GM19043 (cell line): ENCODE measurements at regions not wholly inside any gene's neighbourhood (a gene's known extent, or its start where the extent isn't known, plus 50 kb on each side); places are given as distances from the start of the nearest gene placed in this dataset.
"Not testable (repeated sequence)": the region's sequence is repeated elsewhere in the genome, so short reads cannot be mapped to it uniquely, and the experiment has no call there.

Experiments
- ATAC-seq: cut with Tn5 transposase; IDR thresholded peaks from one replicate; pipeline ENCODE4 v1.9.1; 2021; ENCODE audit warnings: low read depth; ENCODE audit not compliant: unreplicated experiment

DNA sequence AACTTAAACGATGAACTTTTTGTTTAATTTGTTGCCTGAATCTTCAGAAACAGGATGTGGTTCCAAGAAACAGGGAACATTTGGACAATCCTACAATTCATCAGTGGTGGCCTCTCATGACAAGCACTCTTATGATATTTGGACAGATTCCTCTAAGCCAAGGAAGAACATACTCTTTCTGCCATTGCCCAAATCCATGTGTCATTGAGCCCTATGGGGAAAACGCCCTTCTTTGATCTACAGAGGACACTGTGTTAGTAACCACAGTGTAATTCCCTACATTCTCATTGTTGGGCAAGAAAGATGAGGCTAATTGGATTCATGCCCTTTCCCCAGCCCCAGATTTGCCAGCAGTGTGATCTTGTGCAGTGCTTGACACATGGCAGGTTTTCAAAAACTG is 167.7 kb upstream of the PTCH1 start:
- no peak for ATAC-seq

GRCh38 chr9:95680306-95680705 is 163.5 kb upstream of the PTCH1 start:
- not testable (repeated sequence) for ATAC-seq

- no peak for ATAC-seq
Measured at GRCh38 chr9:95679874-95680273, 163.1 kb upstream of the PTCH1 start.

DNA sequence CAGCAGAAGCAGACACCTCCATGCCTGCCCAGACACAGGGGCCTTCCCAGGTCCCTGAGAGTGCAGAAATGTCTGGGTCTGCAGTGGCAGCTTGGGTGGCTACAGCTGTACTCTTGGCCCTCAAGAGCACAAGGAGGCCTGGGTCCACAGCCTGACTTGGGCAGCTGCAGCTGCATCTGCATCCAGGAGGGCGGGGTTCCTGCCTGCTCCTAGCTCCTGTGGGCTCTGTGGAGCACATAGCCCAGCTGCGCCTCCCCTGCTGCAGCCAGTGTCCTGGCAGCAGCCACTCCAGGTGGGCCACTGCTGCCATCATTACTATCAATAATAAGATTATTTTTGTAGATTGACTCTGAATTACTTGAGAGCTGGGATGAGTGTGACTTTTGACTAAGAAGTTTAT is 162.0 kb upstream of the PTCH1 start:
- no peak for ATAC-seq

- ATAC-seq, result no peak
Measured at GRCh38 chr9:95670122-95670521, 153.4 kb upstream of the PTCH1 start.

DNA sequence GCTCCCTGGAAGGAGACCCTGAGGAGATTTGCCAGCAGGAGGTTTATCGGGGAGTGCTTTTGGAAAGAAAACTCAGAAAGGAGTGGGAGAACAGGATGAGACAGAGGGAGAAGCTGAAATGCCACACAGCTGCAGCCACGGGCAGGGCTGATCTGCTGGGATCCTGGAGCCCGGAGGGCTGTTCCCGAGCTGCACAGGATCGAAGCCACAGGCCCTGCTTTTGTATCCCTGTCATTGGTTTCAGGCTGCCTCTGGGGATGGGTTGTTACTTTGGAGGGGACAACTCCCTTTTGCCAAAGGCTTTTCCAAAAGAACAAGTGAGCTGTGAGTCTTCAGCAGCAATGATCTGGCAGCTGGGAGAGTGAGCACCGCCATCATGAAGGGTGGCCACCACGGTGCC is 152.5 kb upstream of the PTCH1 start:
- ATAC-seq, result no peak

GRCh38 chr9:95667789-95668188 is 151.0 kb upstream of the PTCH1 start:
- no peak for ATAC-seq

DNA sequence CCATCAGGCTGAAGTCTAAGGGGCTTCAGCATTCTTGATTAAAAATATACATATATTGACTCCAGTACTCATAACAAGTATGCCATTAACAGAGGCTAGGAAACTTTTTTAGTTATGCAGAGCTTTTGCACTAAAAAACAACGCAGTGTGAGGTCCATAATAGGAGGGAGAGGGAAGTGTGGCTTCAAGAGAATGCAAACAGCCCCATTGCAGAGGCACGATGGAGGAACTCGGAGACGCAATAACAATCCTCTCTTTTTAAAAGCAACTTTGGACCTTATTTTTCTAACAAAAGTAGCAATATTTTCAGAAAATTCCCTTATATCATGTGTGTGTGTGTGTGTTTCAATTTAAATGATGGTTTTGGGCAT is 150.0 kb upstream of the PTCH1 start:
- ATAC-seq, result no peak

DNA sequence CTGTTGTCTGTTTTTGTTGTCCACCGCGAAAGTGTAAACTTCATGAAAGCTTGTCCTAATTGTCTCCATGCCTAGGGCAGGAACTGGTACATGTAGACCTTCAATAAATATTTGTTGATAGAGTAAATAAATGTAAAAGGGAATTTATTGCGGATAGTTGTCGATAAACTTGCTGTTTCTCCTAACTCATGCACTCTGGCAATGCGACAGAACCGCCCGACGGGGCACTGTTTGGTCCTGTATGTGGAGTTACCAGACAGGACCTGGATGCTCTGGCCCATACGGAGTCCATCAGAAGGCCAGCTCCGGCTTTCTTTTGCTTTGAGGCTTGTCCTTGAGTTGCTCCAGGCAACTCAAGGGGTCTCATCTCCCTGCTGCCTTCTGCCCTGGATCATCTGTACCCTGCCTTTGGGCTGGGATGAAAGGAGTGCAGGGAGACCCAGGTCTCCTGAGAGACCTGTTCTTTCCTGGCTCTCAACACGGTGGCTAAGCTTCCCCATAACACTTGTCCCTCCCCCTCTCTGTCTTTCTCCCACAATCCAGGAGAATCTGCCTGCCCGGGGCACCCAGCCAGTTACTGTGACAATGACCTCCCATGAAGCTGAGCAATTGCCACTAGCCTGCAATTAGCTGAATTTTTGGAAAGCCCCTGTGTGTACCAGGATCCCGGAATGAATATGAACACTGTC is 149.5 kb upstream of the PTCH1 start:
- ATAC-seq, result no peak

GRCh38 chr9:95653246-95653645 is 136.5 kb upstream of the PTCH1 start:
- ATAC-seq, result no peak

- ATAC-seq, result no peak
Measured at GRCh38 chr9:95650720-95651119, 133.9 kb upstream of the PTCH1 start.

DNA sequence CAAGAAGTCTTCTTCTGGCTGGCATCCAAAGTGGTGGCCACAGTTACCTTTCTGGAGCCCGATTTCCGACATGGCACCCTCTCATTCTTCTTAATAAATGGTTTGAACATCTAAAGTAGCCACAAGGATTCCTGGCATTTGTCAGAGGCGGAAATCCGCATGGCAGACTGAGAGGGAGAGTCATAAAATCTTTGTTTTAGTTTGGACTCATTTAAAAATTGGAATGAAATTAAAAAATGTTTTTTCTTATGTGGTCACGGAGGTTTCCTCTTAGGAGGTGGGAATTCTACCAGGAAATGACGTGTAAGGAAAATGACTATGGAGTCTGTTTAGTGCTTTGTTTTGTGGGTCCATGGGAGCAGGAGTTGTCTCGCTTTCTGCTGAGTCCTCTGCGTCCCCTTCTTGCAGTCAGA is 133.0 kb upstream of the PTCH1 start:
- no peak for ATAC-seq

DNA sequence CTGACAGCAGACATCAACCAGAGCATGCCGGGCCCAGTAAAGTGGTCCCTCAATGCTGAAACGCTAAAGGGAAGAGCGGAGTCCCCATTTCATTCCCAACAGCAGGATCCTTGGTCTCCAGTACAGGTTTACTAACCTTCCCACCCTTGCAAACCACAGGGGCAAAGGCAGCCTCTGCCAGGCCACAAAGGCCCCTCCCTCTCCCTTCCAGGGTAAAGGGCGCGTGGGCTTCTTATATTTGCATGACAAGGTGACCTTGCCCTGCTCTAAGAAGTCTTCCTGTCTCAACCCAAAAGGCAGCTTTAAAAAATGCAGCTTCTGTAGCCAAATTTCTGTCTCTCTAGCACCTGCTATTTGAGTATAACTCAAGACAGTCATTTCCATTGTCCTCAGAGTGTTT is 131.5 kb upstream of the PTCH1 start:
- no peak for ATAC-seq

DNA sequence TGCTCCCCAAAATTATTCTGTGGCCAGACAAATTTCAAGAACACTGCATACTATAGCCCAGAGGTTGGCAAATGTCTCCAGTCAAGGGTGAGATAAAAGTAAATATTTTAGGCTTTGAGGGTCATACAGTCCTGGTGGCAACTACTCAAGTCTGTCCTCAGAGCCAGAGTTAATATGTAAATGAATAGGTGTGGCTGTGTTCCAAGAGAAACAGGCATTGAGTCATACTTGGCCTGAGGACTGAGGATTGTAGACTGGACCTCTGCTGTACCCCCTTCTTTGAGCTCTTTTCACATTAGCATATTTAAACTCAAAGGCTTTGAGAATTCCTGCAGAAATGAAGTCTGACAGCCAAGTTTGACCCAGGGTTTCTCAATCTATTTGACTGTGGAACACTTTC is 129.2 kb upstream of the PTCH1 start:
- ATAC-seq, result no peak

DNA sequence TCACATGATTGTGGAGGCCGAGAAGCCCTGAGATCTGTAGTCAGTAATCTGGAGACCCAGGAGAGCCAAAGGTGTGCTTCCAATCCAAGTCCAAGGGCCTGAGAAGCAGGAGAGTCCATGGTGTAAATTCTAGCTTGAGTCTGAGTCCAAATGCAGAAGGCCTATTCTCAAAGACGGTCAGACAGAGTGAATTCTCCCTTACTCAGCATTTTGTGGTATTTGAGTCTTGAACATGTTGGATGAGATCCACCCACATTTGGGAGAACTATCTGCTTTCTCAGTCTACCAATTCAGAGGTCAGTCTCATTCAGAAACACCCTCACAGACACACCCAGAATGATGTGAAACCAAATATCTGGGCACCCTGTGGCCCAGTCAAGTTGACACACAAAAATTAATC is 128.8 kb upstream of the PTCH1 start:
- no peak for ATAC-seq

- no peak for ATAC-seq
Measured at GRCh38 chr9:95644377-95644776, 127.6 kb upstream of the PTCH1 start.

DNA sequence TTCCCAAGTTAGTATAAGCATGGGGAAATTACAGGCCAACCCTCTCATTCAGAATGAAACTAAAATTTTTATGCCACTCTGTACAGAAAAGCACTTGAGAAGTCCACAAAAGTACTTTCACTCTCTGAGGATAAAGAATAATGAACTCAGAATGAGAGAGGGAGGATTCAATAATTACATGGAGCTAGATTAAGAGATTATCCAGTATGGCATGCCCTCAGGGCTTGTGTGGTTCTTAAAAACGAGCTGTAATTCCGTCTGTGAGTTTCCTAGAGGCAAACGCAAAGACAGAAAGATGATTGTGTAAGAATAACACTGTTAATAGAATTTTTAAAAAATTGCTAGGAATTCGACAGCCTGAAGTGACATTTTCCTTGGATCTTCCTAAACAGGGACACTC is 126.8 kb upstream of the PTCH1 start:
- ATAC-seq, result no peak

GRCh38 chr9:95642189-95642588 is 125.4 kb upstream of the PTCH1 start:
- ATAC-seq, result no peak

GRCh38 chr9:95641586-95641985 is 124.8 kb upstream of the PTCH1 start:
- ATAC-seq, result no peak

DNA sequence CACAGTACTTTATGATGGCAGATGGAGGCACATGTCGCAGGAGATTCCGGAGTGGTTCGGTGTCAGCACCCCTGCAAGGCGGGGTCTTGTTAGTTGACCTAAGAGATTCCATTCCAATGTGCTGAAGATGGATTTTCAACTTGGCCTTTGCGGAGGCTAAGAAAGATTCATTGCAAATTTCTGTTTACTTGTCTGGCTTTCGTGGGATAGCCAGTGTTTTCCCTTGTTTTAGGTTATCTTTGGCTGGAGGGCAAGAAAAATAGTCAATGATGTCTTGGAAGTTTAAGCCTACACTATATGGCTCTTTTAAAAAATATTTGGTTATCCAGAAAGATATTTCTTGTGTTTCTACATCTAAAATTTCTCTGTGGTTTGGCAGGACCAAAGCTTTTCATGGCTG is 123.6 kb upstream of the PTCH1 start:
- no peak for ATAC-seq

DNA sequence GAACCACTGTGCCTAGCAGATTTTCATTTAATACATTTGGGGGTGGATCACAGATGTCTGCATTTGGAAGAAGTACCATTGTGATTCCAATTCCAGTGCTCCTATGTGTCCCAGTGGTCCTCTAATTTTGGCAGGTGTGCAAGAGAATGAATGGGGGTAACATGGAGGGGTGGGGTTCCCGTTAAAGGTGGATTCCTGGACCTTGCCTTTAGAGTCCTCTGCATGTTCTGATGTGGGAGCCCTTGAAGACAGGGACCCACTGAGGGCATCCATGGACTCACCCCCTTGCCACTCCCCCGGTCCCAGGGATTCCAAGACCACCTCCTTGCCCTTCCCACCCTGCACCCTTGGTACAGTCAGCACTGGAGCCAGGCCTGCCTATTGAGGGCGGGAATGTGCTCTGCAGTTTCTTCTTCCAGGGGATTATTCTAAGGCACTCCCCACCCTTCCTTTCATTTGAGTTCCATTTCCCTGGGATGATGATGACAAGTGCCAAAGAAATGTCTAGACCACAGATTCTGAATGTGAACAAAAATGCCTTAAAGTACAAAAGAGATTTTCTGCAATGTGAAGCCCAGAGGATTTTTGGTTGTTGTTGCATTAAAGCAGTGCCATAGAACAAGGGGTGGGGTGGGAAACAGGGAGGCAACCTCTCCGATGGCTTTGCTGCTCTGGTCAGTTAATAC is 119.4 kb upstream of the PTCH1 start:
- no peak for ATAC-seq

DNA sequence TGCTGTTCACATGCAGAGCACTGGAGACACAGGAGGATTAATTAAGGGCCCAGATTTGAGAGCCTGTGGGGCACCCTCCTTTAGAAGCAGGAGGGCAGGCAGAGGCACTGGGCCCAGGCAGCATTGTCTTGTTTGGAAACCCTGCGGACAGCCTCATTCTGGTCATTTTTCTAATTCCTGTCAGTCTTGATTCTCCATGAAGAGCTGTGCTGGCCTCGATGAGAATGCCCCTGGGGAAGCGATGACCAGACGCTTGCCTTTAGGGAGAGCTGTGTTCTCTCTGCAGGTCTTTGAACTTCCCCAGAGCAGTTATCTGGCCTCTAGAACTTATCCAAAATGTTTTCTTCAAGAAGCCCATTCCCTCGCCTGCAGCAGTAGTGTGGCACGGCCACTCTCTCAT is 117.8 kb upstream of the PTCH1 start:
- ATAC-seq, result no peak

DNA sequence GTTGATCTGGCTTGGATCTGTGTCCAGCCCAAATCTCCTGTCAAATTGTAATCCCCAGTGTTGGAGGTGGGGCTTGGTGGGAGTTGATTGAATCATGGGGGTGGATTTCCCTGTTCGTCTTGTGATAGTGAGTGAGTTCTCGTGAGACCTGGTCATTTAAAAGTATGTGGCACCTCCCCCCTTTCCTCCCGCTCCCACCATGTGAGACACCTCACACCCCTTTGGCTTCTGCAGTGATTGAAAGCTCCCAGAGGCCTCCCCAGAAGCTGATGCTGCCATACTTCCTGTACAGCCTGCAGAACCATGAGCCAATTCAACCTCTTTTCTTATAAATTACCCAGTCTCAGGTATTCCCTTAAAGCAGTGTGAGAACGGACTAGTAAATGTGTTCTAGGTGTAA is 117.3 kb upstream of the PTCH1 start:
- no peak for ATAC-seq
